SH-SY5Y (cell line): ENCODE measurements at regions not wholly inside any gene's neighbourhood (a gene's known extent, or its start where the extent isn't known, plus 50 kb on each side); places are given as distances from the start of the nearest gene placed in this dataset.

Source experiments
- GATA2 ChIP-seq: IDR thresholded peaks from 2 replicates; pipeline ENCODE4 v1.6.1; 2011; ENCODE audit warnings: mild to moderate bottlenecking, low read depth, low read length
- GATA3 ChIP-seq: IDR thresholded peaks from 2 replicates; pipeline ENCODE4 v1.6.1; 2011; ENCODE audit warnings: low read depth, mild to moderate bottlenecking, low read length, moderate library complexity

DNA sequence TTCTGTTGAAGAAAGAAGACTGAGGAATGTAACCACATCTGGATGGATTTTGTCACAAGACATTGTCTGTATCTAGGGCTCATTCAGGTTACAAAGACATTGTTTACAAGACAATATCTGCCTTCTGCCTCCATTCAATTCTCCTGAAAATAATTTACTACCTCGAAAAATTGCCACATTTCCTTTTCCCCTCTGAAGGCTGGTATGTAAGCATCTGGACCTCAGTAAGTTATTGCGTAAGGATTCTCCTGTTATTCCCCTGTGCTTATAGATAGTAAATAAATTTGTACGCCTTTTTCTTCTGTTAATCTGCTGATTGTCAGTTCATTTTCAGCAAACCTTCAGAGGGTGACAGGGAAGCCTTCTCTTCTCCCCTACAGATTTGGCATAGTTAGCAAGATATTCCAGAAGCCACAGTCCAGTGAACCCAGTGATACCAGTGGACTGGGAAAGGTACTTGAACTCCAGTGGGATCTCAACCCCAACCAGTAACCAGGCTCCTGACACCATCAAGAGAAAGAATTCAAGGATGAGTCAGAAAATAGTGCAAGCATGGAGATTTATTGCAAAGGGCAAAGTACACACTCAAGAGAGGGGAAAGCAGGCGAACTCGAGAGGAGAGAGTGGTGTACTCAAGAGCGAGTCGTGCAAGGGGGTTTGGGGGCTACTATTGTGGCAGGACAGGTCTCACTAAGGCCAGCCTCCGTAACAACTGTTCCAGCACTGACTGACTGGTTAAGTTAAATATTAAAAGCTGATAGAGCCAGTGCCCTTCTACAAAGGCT lies 706.9 kb upstream of the GHITM start:
- TF ChIP-seq GATA3 (no peak), GATA2 (no peak)
